Neural cell (in vitro differentiated cells): ENCODE measurements at regions not wholly inside any gene's neighbourhood (a gene's known extent, or its start where the extent isn't known, plus 50 kb on each side); places are given as distances from the start of the nearest gene placed in this dataset.

ENCODE experiments used
- H2AFZ ChIP-seq: fragments of 200-600, 300-800 bp; sonication (generic), shearing (Covaris generic); 2 replicates; pipeline ENCODE4 v1.6.0; 2014; ENCODE audit warnings: low read depth, mild to moderate bottlenecking, antibody characterized with exemption, low read length, moderate library complexity
- H3F3A ChIP-seq: fragments of 200-600 bp; shearing (Covaris generic); 2 replicates; pipeline ENCODE4 v1.6.1; 2016; ENCODE audit warnings: mild to moderate bottlenecking, moderate library complexity, mixed read lengths, antibody characterized with exemption, low read length; ENCODE audit not compliant: insufficient read depth, poor library complexity, severe bottlenecking
- H3K27ac ChIP-seq: fragments of 200-600, 300-800 bp; sonication (generic), shearing (Covaris generic); 2 replicates; pipeline ENCODE4 v1.5.1; 2014; ENCODE audit warnings: mild to moderate bottlenecking, low read length, moderate library complexity
- H3K27me3 ChIP-seq: fragments of 300-800, 200-600 bp; sonication (generic), shearing (Covaris generic); 2 replicates; pipeline ENCODE4 v1.6.0; 2014; ENCODE audit warnings: mild to moderate bottlenecking, low read depth, low read length, moderate library complexity; ENCODE audit not compliant: insufficient read depth
- H3K36me3 ChIP-seq: fragments of 300-800, 200-600 bp; sonication (generic), shearing (Covaris generic); 2 replicates; pipeline ENCODE4 v1.5.1; 2014; ENCODE audit warnings: mild to moderate bottlenecking, antibody characterized with exemption, low read length, moderate library complexity; ENCODE audit not compliant: insufficient read depth
- H3K4me2 ChIP-seq: fragments of 300-800, 200-600 bp; sonication (generic), shearing (Covaris generic); 2 replicates; pipeline ENCODE4 v1.6.0; 2014; ENCODE audit warnings: mild to moderate bottlenecking, low read length
- H3K4me3 ChIP-seq: fragments of 300-800, 200-600 bp; sonication (generic), shearing (Covaris generic); 2 replicates; pipeline ENCODE4 v1.5.1; 2014; ENCODE audit warnings: mild to moderate bottlenecking, low read length, moderate library complexity
- H3K79me2 ChIP-seq: fragments of 200-600 bp; shearing (Covaris generic); replicated peaks from 2 replicates; pipeline ENCODE4 v1.6.0; 2014; ENCODE audit warnings: mild to moderate bottlenecking, low read length, moderate library complexity; ENCODE audit not compliant: insufficient read depth
- H3K9ac ChIP-seq: fragments of 300-800, 200-600 bp; sonication (generic), shearing (Covaris generic); 2 replicates; pipeline ENCODE4 v1.6.1; 2016; ENCODE audit warnings: mild to moderate bottlenecking, low read length, mixed read lengths
- H3K9me2 ChIP-seq: fragments of 200-600 bp; shearing (Covaris generic); 2 replicates; pipeline ENCODE4 v1.6.1; 2016; ENCODE audit warnings: mild to moderate bottlenecking, low read length, mixed read lengths; ENCODE audit not compliant: insufficient read depth
- H3K9me3 ChIP-seq: fragments of 200-600, 300-800 bp; sonication (generic), shearing (Covaris generic); 2 replicates; pipeline ENCODE4 v1.6.1; 2016; ENCODE audit warnings: mild to moderate bottlenecking, mixed run types, low read length, moderate library complexity, mixed read lengths
- H4K20me1 ChIP-seq: fragments of 200-600 bp; shearing (Covaris generic); 2 replicates; pipeline ENCODE4 v1.6.1; 2016; ENCODE audit warnings: mild to moderate bottlenecking, mixed run types; ENCODE audit not compliant: insufficient read depth
- EP300 ChIP-seq: fragments of 450-650 bp; conservative IDR thresholded peaks from 2 replicates; pipeline ENCODE4 v1.6.1; 2014; ENCODE audit warnings: antibody characterized with exemption, mild to moderate bottlenecking, moderate library complexity; ENCODE audit not compliant: poor library complexity, severe bottlenecking
- EZH2 ChIP-seq: fragments of 200-600, 300-800 bp; shearing (Covaris generic), sonication (generic); IDR thresholded peaks from 2 replicates; pipeline ENCODE4 v1.6.1; 2014; ENCODE audit warnings: antibody characterized with exemption, low read length, borderline replicate concordance, mild to moderate bottlenecking; ENCODE audit not compliant: insufficient read depth, poor library complexity, severe bottlenecking
- MXI1 ChIP-seq: fragments of 450-650 bp; conservative IDR thresholded peaks from 2 replicates; pipeline ENCODE4 v1.6.1; 2014; ENCODE audit warnings: antibody characterized with exemption, mild to moderate bottlenecking; ENCODE audit not compliant: poor library complexity, severe bottlenecking
- POLR2AphosphoS5 ChIP-seq: IDR thresholded peaks from 2 replicates; pipeline ENCODE4 v1.6.1; 2012
- RAD21 ChIP-seq: fragments of 450-650 bp; conservative IDR thresholded peaks from 2 replicates; pipeline ENCODE4 v1.6.1; 2014; ENCODE audit warnings: antibody characterized with exemption, mild to moderate bottlenecking, moderate library complexity
- SMC3 ChIP-seq: fragments of 450-650 bp; conservative IDR thresholded peaks from 2 replicates; pipeline ENCODE4 v1.6.1; 2014; ENCODE audit warnings: antibody characterized with exemption, mild to moderate bottlenecking, moderate library complexity; ENCODE audit not compliant: poor library complexity
- TAF1 ChIP-seq: IDR thresholded peaks from 2 replicates; pipeline ENCODE4 v1.6.1; 2012; ENCODE audit warnings: low read depth
- TF ChIP-seq, protein P1 (sequence below): fragments of 450-650 bp; IDR thresholded peaks from 2 replicates; pipeline ENCODE4 v1.5.1; 2014; ENCODE audit warnings: antibody characterized with exemption, mild to moderate bottlenecking, moderate library complexity; ENCODE audit not compliant: poor library complexity, severe bottlenecking
- TF ChIP-seq, protein P2 (sequence below): IDR thresholded peaks from 2 replicates; pipeline ENCODE4 v1.6.1; 2012; ENCODE audit warnings: borderline replicate concordance

DNA sequence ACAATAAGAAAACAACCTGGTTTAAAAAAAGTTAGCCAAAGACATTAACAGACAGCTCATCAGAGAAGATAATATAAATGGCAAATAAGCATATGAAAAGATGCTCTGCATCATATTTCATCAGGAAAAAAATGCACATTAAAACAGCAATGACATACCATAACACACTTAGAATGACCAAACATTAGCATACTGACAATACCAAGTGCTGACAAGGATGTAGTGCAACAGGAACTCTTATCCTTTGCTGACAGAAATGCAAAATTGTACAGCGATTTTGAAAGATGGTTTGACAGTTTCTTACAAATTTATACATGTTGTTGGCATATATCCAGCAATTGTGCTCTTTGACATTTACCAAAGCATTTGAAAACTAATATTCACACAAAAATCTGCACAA lies 573.0 kb downstream of the FSCB start:
- Histone ChIP-seq H3K9me2 (no peaks in the 10 kb centered on the region), H3K4me2 (no peak overlapping the region), H3K27me3 (no peaks in the 10 kb centered on the region), H3F3A (no peaks in the 10 kb centered on the region), H4K20me1 (no peaks in the 10 kb centered on the region), H3K4me3 (no peak overlapping the region), H3K9me3 (peaks cover 5% of the 10 kb centered on the region), H2AFZ (no peak overlapping the region), H3K79me2 (no peaks in the 10 kb centered on the region), H3K36me3 (no peaks in the 10 kb centered on the region), H3K27ac (no peak overlapping the region), H3K9ac (no peak overlapping the region)
- TF ChIP-seq SMC3 (no peak), MXI1 (no peak), EP300 (no peak), RAD21 (no peak), EZH2 (no peak), TAF1 (no peak), POLR2AphosphoS5 (no peak)
- TF ChIP-seq, protein P1, sequence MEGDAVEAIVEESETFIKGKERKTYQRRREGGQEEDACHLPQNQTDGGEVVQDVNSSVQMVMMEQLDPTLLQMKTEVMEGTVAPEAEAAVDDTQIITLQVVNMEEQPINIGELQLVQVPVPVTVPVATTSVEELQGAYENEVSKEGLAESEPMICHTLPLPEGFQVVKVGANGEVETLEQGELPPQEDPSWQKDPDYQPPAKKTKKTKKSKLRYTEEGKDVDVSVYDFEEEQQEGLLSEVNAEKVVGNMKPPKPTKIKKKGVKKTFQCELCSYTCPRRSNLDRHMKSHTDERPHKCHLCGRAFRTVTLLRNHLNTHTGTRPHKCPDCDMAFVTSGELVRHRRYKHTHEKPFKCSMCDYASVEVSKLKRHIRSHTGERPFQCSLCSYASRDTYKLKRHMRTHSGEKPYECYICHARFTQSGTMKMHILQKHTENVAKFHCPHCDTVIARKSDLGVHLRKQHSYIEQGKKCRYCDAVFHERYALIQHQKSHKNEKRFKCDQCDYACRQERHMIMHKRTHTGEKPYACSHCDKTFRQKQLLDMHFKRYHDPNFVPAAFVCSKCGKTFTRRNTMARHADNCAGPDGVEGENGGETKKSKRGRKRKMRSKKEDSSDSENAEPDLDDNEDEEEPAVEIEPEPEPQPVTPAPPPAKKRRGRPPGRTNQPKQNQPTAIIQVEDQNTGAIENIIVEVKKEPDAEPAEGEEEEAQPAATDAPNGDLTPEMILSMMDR, result no peak
- TF ChIP-seq, protein P2, sequence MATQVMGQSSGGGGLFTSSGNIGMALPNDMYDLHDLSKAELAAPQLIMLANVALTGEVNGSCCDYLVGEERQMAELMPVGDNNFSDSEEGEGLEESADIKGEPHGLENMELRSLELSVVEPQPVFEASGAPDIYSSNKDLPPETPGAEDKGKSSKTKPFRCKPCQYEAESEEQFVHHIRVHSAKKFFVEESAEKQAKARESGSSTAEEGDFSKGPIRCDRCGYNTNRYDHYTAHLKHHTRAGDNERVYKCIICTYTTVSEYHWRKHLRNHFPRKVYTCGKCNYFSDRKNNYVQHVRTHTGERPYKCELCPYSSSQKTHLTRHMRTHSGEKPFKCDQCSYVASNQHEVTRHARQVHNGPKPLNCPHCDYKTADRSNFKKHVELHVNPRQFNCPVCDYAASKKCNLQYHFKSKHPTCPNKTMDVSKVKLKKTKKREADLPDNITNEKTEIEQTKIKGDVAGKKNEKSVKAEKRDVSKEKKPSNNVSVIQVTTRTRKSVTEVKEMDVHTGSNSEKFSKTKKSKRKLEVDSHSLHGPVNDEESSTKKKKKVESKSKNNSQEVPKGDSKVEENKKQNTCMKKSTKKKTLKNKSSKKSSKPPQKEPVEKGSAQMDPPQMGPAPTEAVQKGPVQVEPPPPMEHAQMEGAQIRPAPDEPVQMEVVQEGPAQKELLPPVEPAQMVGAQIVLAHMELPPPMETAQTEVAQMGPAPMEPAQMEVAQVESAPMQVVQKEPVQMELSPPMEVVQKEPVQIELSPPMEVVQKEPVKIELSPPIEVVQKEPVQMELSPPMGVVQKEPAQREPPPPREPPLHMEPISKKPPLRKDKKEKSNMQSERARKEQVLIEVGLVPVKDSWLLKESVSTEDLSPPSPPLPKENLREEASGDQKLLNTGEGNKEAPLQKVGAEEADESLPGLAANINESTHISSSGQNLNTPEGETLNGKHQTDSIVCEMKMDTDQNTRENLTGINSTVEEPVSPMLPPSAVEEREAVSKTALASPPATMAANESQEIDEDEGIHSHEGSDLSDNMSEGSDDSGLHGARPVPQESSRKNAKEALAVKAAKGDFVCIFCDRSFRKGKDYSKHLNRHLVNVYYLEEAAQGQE, result no peak

DNA sequence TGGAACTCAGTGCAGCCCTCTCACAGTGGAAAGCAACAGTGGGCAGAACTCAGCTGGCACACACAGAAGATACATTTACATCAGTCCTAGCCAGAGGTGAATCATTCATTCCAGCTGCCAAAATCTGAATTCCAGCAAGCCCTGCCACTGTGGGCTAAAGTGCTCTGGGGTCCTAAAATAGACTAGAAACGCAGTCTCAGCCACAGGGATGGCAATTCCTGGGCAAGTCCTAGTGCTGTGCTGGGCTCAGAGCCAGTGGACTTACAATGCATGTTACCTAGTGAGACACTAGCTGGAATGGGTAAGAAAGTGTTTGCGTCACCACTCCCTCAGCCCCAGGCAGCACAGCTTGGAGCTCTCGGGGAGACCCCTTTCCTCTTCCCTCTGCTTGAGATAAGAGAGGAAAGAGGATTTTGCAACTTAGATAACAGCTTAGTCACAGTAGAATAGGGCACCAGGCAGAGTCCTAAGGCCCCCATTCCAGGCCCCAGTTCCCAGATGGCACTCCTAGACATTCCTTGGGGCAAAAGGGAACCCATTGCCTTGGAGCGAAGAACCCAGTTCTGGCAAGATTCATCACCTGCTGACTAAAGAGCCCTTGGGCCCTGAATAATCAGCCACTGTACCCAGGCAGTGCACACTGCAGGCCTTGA lies 592.9 kb downstream of the FSCB start:
- Histone ChIP-seq H2AFZ (no peak overlapping the region), H3K9me3 (no peaks in the 10 kb centered on the region), H3K36me3 (no peaks in the 10 kb centered on the region), H3K4me3 (no peak overlapping the region), H3K9me2 (no peaks in the 10 kb centered on the region), H3K27me3 (no peaks in the 10 kb centered on the region), H4K20me1 (no peaks in the 10 kb centered on the region), H3K4me2 (no peak overlapping the region), H3K27ac (no peak overlapping the region), H3F3A (no peaks in the 10 kb centered on the region), H3K79me2 (no peaks in the 10 kb centered on the region), H3K9ac (no peak overlapping the region)
- TF ChIP-seq TAF1, result no peak
- TF ChIP-seq EP300, result no peak
- no peak for TF ChIP-seq POLR2AphosphoS5
- TF ChIP-seq, protein P1, result no peak
- no peak for TF ChIP-seq MXI1
- no peak for TF ChIP-seq EZH2
- TF ChIP-seq RAD21, result no peak
- TF ChIP-seq, protein P2, result no peak
- no peak for TF ChIP-seq SMC3
